Breast epithelium (tissue), 3 donors: ENCODE measurements at regions not wholly inside any gene's neighbourhood (a gene's known extent, or its start where the extent isn't known, plus 50 kb on each side); places are given as distances from the start of the nearest gene placed in this dataset.

Source experiments
- CTCF ChIP-seq, 3 donors: fragments of 450-650 bp; IDR thresholded peaks; one replicate each; pipeline ENCODE4 v1.5.1; 2016 to 2017; ENCODE audit warnings: antibody characterized with exemption in 3 of 3, mild to moderate bottlenecking in 3 of 3, moderate library complexity in 3 of 3
- POLR2AphosphoS5 ChIP-seq, 3 donors: sonication (generic); formaldehyde crosslinking; IDR thresholded peaks; one replicate each; pipeline ENCODE4 v1.6.1; 2017; ENCODE audit warnings: antibody characterized with exemption in 3 of 3

DNA sequence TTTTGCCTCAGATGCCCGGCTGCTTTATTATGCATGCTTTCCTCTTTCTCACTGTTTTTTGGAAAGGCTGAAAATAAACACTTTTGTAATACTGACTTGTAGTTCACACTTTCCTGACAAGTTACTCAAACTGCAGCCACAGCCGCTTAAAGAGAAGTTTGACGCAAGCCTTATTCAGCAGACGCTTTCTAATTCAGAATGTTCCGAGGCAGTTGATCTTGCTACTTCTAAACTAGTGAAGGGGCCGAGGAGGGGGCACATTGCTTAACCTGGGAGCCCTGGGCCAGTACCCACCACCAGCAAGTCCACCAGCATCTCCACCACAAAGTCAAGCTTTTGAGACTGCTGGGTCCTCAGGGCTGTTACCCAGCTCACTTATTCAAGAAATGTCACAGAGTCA, 71.8 kb upstream of the SPRED2 start:
- TF ChIP-seq CTCF (IDR thresholded peaks at IDR 0.05): no peak
- TF ChIP-seq POLR2AphosphoS5 (IDR thresholded peaks at IDR 0.05): no peak
